Gastrocnemius medialis (tissue), 4 donors: ENCODE measurements at regions not wholly inside any gene's neighbourhood (a gene's known extent, or its start where the extent isn't known, plus 50 kb on each side); places are given as distances from the start of the nearest gene placed in this dataset.

Experiments
- ATAC-seq, 2 donors: fragments of 150-250 bp; one replicate each; pipeline ENCODE4 v1.9.1; 2016
- DNase-seq, 2 donors: peaks; one replicate each; pipeline ENCODE4 v3.0.0-alpha.2; 2019
- H3K27ac ChIP-seq, 4 donors: fragments of 200-600 bp; sonication (generic); 1 replicate in 1 of 4; 2 replicates in 3 of 4; pipeline ENCODE4 v1.5.1; 2016 to 2018; ENCODE audit warnings: mild to moderate bottlenecking in 2 of 4, moderate library complexity in 1 of 4
- H3K27me3 ChIP-seq, 3 donors: fragments of 200-600 bp; sonication (generic) in 2 of 3; 1 replicate in 1 of 3; 2 replicates in 2 of 3; pipeline versions ENCODE4 v1.5.1 to v1.6.0; 2016 to 2019; ENCODE audit warnings: mild to moderate bottlenecking in 1 of 3, moderate library complexity in 1 of 3
- H3K36me3 ChIP-seq, 2 donors: fragments of 200-600 bp; sonication (generic) in 1 of 2; one replicate each; pipeline ENCODE4 v1.5.1; 2017 to 2018
- H3K4me1 ChIP-seq, 2 donors: fragments of 200-600 bp; sonication (generic) in 1 of 2; one replicate each; pipeline ENCODE4 v1.5.1; 2016 to 2017; ENCODE audit warnings: mild to moderate bottlenecking in 2 of 2
- H3K4me3 ChIP-seq, 4 donors: fragments of 200-600 bp; sonication (generic) in 3 of 4; 1 replicate in 1 of 4; 2 replicates in 3 of 4; pipeline ENCODE4 v1.5.1; 2016 to 2019; ENCODE audit warnings: mild to moderate bottlenecking in 2 of 4
- H3K9me3 ChIP-seq, 3 donors: fragments of 200-600 bp; sonication (generic) in 2 of 3; 1 replicate in 1 of 3; 2 replicates in 2 of 3; pipeline ENCODE4 v1.5.1; 2016 to 2019
- CTCF ChIP-seq, 5 experiments: fragments of 450-650 bp in 3 of 5; fragments of 200-600 bp in 2 of 5; sonication (generic) in 2 of 5; IDR thresholded peaks in 4 of 5; conservative IDR thresholded peaks in 1 of 5; 1 replicate in 4 of 5; 2 replicates in 1 of 5; pipeline ENCODE4 v1.5.1; 2016 to 2019; ENCODE audit warnings: antibody characterized with exemption in 5 of 5, mild to moderate bottlenecking in 3 of 5, moderate library complexity in 3 of 5
- POLR2A ChIP-seq, 2 donors: fragments of 450-650 bp; IDR thresholded peaks; one replicate each; pipeline ENCODE4 v1.6.1; 2017; ENCODE audit warnings: antibody characterized with exemption in 2 of 2, mild to moderate bottlenecking in 2 of 2, moderate library complexity in 2 of 2
- in situ Hi-C, 4 donors: fragments of 200-750 bp; cut with MboI; loops; one replicate each; pipeline versions ENCODE4 v1.15.0 to v1.8.0; 2017; ENCODE audit warnings: low sequenced_read_pairs in 4 of 4
- intact Hi-C: fragments of 100-400 bp; cut with DNase I; formaldehyde crosslinking; loops from one replicate; pipeline ENCODE4 v1.15.1; 2023; ENCODE audit warnings: low total_unique reads

GRCh38 chr12:60926256-60926655 lies 1330.4 kb downstream of the SLC16A7 start:
- TF ChIP-seq CTCF (IDR thresholded peaks at IDR 0.05 in 4 of 5, conservative IDR thresholded peaks at IDR 0.05 in 1 of 5) (no peak), POLR2A (IDR thresholded peaks at IDR 0.05) (no peak)

DNA sequence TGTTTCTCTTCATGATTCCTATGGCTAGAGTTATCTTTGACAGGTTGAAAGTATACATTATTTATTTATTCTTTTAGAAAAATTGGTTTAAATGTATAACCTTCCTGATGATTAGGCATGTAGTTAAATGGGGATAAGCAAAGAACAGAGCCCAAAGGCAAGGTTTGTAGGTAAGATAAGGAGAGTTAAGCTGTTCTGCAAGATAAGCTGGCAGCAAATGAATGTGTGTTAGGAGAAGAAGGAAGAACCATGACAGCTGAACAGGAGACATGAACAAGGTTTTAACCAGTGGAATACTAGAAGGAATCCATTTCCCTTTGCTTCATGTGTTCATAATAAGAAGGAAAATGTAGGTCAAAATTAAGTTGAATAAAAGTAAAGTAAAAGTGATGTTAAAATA lies 1330.1 kb upstream of the USP15 start:
- DNase-seq = no peak
- Histone ChIP-seq H3K27ac (no peak overlapping the region), H3K4me1 (no peaks in the 10 kb centered on the region), H3K36me3 (no peaks in the 10 kb centered on the region), H3K9me3 (no peaks in the 10 kb centered on the region), H3K27me3 (no peaks in the 10 kb centered on the region), H3K4me3 (no peak overlapping the region)
- intact Hi-C loops = no loop called here
- ATAC-seq = no peak
- TF ChIP-seq CTCF (IDR thresholded peaks at IDR 0.05 in 4 of 5, conservative IDR thresholded peaks at IDR 0.05 in 1 of 5) (no peak), POLR2A (IDR thresholded peaks at IDR 0.05) (no peak)
- in situ Hi-C loops = no loop called here

More at GRCh38 chr12:60926256-60926655, 1330.4 kb downstream of the SLC16A7 start:
- H3K36me3 ChIP-seq = no peaks in the 10 kb centered on the region
- H3K4me1 ChIP-seq = no peaks in the 10 kb centered on the region
- intact Hi-C loops (no loop called here), in situ Hi-C loops (no loop called here)
- no peaks in the 10 kb centered on the region for H3K27me3 ChIP-seq
- no peaks in the 10 kb centered on the region for H3K9me3 ChIP-seq
- ATAC-seq (no peak), DNase-seq (no peak)
- H3K4me3 ChIP-seq = no peak overlapping the region
- no peak overlapping the region for H3K27ac ChIP-seq

GRCh38 chr12:60935981-60936761 lies 1324.0 kb upstream of the USP15 start:
- TF ChIP-seq POLR2A (IDR thresholded peaks at IDR 0.05) (no peak), CTCF (IDR thresholded peaks at IDR 0.05 in 4 of 5, conservative IDR thresholded peaks at IDR 0.05 in 1 of 5) (no peak)
- DNase-seq = no peak
- Histone ChIP-seq H3K4me3 (no peak overlapping the region), H3K27me3 (no peaks in the 10 kb centered on the region), H3K4me1 (no peaks in the 10 kb centered on the region), H3K27ac (no peak overlapping the region), H3K9me3 (no peaks in the 10 kb centered on the region), H3K36me3 (no peaks in the 10 kb centered on the region)
- no peak for ATAC-seq
- in situ Hi-C loops (no loop called here), intact Hi-C loops (no loop called here)

- H3K36me3 ChIP-seq = no peaks in the 10 kb centered on the region
- H3K4me1 ChIP-seq = no peaks in the 10 kb centered on the region
- DNase-seq = no peak
- no peak overlapping the region for H3K4me3 ChIP-seq
- no peaks in the 10 kb centered on the region for H3K9me3 ChIP-seq
- H3K27ac ChIP-seq = no peak overlapping the region
- no peak for TF ChIP-seq CTCF (IDR thresholded peaks at IDR 0.05 in 4 of 5, conservative IDR thresholded peaks at IDR 0.05 in 1 of 5)
- no peak for TF ChIP-seq POLR2A (IDR thresholded peaks at IDR 0.05)
- no peaks in the 10 kb centered on the region for H3K27me3 ChIP-seq
- ATAC-seq = no peak
- in situ Hi-C loops (no loop called here), intact Hi-C loops (no loop called here)
These were observed 1312.7 kb upstream of the USP15 start for GRCh38 chr12:60947533-60947932.

DNA sequence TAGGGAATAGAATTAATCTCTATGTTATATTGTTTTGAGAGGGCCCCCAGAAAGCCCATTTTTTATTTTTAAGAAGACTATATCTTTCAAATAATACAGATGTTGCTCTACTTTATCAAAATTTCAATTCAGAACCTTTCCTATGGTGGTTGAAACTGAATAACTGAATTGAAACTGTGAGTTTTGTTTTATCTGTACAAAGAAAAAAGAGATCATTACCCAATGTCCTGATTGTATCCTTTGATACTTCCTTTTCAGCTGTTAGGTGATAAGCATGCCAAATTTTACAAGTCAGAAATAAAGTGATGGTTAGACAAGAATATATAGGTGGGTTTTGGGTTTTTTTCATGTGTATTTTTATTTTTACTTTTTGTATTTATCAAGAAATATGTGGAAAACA lies 1293.1 kb upstream of the USP15 start:
- DNase-seq (no peak), ATAC-seq (no peak)
- no peak for TF ChIP-seq POLR2A (IDR thresholded peaks at IDR 0.05)
- TF ChIP-seq CTCF (IDR thresholded peaks at IDR 0.05 in 4 of 5, conservative IDR thresholded peaks at IDR 0.05 in 1 of 5) = no peak
- Histone ChIP-seq H3K4me3 (no peak overlapping the region), H3K36me3 (no peaks in the 10 kb centered on the region), H3K4me1 (no peaks in the 10 kb centered on the region), H3K9me3 (no peaks in the 10 kb centered on the region), H3K27ac (no peak overlapping the region), H3K27me3 (no peaks in the 10 kb centered on the region)
- in situ Hi-C loops = no loop called here
- intact Hi-C loops = no loop called here
